Transverse colon (tissue), 4 donors: ENCODE measurements at regions not wholly inside any gene's neighbourhood (a gene's known extent, or its start where the extent isn't known, plus 50 kb on each side); places are given as distances from the start of the nearest gene placed in this dataset.
"Not testable (repeated sequence)": the region's sequence is repeated elsewhere in the genome, so short reads cannot be mapped to it uniquely, and the experiment has no call there.

Experiments
- DNase-seq: peaks from one replicate; pipeline ENCODE4 v3.0.0-alpha.2; 2019
- H3K27ac ChIP-seq, 4 donors: fragments of 200-600 bp; sonication (generic); 2 replicates each; pipeline ENCODE4 v1.5.1; 2016 to 2018; ENCODE audit warnings: inconsistent platforms in 4 of 4
- H3K27me3 ChIP-seq: fragments of 200-600 bp; sonication (generic); 2 replicates; pipeline ENCODE4 v1.5.1; 2017; ENCODE audit warnings: inconsistent platforms
- H3K36me3 ChIP-seq, 4 donors: fragments of 200-600 bp; sonication (generic); 2 replicates each; pipeline ENCODE4 v1.5.1; 2017 to 2019; ENCODE audit warnings: inconsistent platforms in 4 of 4
- H3K4me1 ChIP-seq, 4 donors: fragments of 200-600 bp; sonication (generic); 2 replicates each; pipeline ENCODE4 v1.5.1; 2017 to 2020; ENCODE audit warnings: inconsistent platforms in 4 of 4
- H3K4me3 ChIP-seq, 4 donors: fragments of 200-600 bp; sonication (generic); 1 replicate in 1 of 4; 2 replicates in 3 of 4; pipeline versions ENCODE4 v1.5.1 to v1.6.1; 2017 to 2019; ENCODE audit warnings: inconsistent platforms in 4 of 4
- H3K9me3 ChIP-seq, 2 donors: fragments of 200-600 bp; sonication (generic); 2 replicates each; pipeline ENCODE4 v1.5.1; 2017 to 2019; ENCODE audit warnings: inconsistent platforms in 2 of 2
- EP300 ChIP-seq: sonication (generic); formaldehyde crosslinking; IDR thresholded peaks from one replicate; pipeline ENCODE4 v1.6.1; 2017; ENCODE audit warnings: antibody characterized with exemption, low read depth
- POLR2A ChIP-seq: fragments of 450-650 bp; IDR thresholded peaks from one replicate; pipeline ENCODE4 v1.6.1; 2016; ENCODE audit warnings: antibody characterized with exemption, mild to moderate bottlenecking, moderate library complexity
- POLR2AphosphoS5 ChIP-seq, 3 donors: sonication (generic); formaldehyde crosslinking; IDR thresholded peaks; one replicate each; pipeline ENCODE4 v1.6.1; 2016; ENCODE audit warnings: antibody characterized with exemption in 3 of 3
- WGBS, 2 donors: methylation state at CpG; one replicate each; pipeline ENCODE4 v1.1.5; 2018; ENCODE audit warnings: low coverage in 1 of 2; 5-methylcytosine and 5-hydroxymethylcytosine counted together
- in situ Hi-C, 4 donors: fragments of 200-750 bp; cut with MboI; loops; one replicate each; pipeline versions ENCODE4 v1.15.0 to v1.15.1; 2017; ENCODE audit warnings: low sequenced_read_pairs in 3 of 4, low pct_ligation_motif_present in 1 of 4, low pct_unique_long_range_greater_than_20kb in 1 of 4
- intact Hi-C: fragments of 100-400 bp; cut with DNase I; formaldehyde crosslinking; loops from one replicate; pipeline ENCODE4 v1.15.1; 2023; ENCODE audit warnings: low total_unique reads
- TF ChIP-seq, protein P1 (sequence below), 5 experiments: fragments of 200-600 bp in 3 of 5; fragments of 450-650 bp in 2 of 5; sonication (generic) in 3 of 5; IDR thresholded peaks; 1 replicate in 2 of 5; 2 replicates in 3 of 5; pipeline ENCODE4 v1.5.1; 2016 to 2017; ENCODE audit warnings: antibody characterized with exemption in 5 of 5, inconsistent platforms in 3 of 5, mild to moderate bottlenecking in 2 of 5, moderate library complexity in 1 of 5

DNA sequence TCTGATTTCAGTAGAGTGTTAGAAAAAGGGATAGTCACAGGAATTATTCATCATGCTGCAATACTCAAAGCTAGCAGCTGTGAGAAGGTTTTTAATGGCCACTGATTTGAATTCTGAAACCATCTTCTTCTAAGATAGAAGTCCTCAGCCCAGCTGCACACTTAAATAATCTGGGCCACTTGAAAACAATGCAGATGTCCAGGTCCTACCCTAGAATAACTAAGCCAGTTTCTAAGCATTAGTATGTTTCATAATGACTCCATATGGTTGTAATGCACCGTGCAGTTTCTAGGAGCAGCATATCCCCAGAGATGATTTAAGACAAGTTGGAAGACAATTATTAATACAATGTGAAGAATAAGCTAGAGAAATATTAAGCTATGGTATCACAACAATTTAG is 159.9 kb upstream of the FBXL17 start:
- H3K4me3 ChIP-seq: no peak overlapping the region
- in situ Hi-C loops: no loop called here
- intact Hi-C loops: no loop called here
- WGBS, 2 donors: 56 to 71% methylated on average over 1 of the region's 1 CpG
- H3K27ac ChIP-seq: no peak overlapping the region
- no peaks in the 10 kb centered on the region for H3K27me3 ChIP-seq
- H3K9me3 ChIP-seq: no peaks in the 10 kb centered on the region
- H3K4me1 ChIP-seq: no peaks in the 10 kb centered on the region
- no peak for DNase-seq
- TF ChIP-seq, protein P1, sequence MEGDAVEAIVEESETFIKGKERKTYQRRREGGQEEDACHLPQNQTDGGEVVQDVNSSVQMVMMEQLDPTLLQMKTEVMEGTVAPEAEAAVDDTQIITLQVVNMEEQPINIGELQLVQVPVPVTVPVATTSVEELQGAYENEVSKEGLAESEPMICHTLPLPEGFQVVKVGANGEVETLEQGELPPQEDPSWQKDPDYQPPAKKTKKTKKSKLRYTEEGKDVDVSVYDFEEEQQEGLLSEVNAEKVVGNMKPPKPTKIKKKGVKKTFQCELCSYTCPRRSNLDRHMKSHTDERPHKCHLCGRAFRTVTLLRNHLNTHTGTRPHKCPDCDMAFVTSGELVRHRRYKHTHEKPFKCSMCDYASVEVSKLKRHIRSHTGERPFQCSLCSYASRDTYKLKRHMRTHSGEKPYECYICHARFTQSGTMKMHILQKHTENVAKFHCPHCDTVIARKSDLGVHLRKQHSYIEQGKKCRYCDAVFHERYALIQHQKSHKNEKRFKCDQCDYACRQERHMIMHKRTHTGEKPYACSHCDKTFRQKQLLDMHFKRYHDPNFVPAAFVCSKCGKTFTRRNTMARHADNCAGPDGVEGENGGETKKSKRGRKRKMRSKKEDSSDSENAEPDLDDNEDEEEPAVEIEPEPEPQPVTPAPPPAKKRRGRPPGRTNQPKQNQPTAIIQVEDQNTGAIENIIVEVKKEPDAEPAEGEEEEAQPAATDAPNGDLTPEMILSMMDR (IDR thresholded peaks at IDR 0.05): no peak
- TF ChIP-seq POLR2A: no peak
- no peak for TF ChIP-seq EP300
- no peak for TF ChIP-seq POLR2AphosphoS5 (IDR thresholded peaks at IDR 0.05)
- H3K36me3 ChIP-seq: no peaks in the 10 kb centered on the region

DNA sequence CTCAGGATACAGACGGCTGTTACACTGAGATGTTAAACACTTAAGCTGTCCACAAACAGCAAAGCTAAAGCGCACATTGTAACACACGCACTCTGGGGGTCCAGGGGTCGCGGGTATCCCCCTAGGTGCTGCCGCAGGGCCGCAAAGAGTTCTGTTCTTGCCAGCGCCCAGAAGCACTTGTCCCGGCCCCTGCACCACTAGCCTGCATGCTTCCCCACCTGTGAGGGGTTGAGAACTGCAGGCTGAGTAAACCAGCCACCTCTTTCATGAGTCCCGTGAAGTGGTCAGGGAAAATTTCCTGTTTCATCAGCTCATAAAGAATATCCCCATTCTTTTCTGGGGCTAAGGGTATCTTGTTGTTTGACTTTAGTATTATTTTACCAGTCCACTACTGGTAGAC is 154.4 kb upstream of the FBXL17 start:
- Histone ChIP-seq H3K4me1 (no peaks in the 10 kb centered on the region), H3K9me3 (no peaks in the 10 kb centered on the region), H3K4me3 (no peak overlapping the region), H3K36me3 (no peaks in the 10 kb centered on the region), H3K27me3 (no peaks in the 10 kb centered on the region), H3K27ac (no peak overlapping the region)
- DNase-seq: no peak
- in situ Hi-C loops (no loop called here), intact Hi-C loops (no loop called here)
- TF ChIP-seq EP300 (no peak), POLR2A (no peak), POLR2AphosphoS5 (IDR thresholded peaks at IDR 0.05) (no peak)
- TF ChIP-seq, protein P1 (IDR thresholded peaks at IDR 0.05): no peak
- 87 to 95% methylated on average over 3 to 10 of the region's 10 CpGs for WGBS, 2 donors

DNA sequence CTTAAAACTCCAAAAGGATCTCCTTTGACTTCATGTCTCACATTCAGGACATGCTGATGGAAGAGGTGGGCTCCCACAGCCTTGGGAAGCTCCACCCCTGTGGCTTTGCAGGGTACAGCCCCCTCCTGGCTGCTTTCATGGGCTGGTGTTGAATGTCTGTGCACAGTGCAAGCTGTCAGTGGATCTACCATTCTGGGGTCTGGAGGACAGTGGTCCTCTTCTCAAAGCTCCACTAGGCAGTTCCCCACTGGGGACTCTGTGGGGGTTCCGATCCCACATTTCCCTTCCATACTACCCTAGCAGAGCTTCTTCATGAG is 150.2 kb upstream of the FBXL17 start:
- H3K9me3 ChIP-seq, H3K36me3 ChIP-seq, H3K27me3 ChIP-seq, H3K4me3 ChIP-seq, H3K4me1 ChIP-seq, DNase-seq, H3K27ac ChIP-seq, intact Hi-C loops, in situ Hi-C loops: not testable (repeated sequence)
- WGBS, 2 donors: 92 to 100% methylated on average over 1 of the region's 1 CpG

DNA sequence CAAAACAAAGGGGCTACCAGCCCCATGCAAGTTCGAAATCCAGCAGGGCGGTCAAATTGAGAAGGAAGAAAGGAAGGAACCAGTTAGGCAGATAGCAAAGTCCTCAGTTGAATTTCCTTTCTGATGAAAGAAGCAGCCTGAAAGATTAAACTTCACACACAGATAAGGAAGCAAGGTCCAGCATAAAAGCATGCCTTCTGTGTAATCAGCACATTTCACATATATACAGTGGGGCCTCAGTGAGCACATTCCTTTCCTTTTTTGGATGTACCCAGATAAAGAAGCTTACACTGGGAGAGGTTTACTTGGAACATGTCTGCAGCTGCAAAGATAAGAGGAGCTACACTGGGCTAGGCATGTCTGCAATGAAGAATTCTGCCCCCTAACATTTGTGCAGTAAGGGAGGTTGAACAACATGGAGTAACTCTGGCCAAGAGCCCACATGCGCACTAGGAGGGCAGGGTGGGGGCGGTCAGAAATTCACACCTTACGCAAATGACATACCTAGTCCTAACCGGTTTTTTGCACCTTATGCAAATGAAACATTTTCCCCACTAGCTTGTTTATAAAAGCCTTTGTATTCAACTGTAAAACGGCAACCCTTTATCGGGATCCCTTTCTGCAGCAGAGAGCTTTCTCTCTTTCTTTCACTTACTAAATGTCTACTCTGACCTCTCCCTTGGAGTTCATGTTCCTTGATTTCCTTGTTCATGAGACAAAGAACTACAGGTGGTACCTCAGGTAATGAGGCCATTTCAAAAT is 149.7 kb upstream of the FBXL17 start:
- intact Hi-C loops: no loop called here
- no peaks in the 10 kb centered on the region for H3K4me1 ChIP-seq
- H3K27ac ChIP-seq: no peak overlapping the region
- H3K27me3 ChIP-seq: no peaks in the 10 kb centered on the region
- TF ChIP-seq, protein P1 (IDR thresholded peaks at IDR 0.05): no peak
- TF ChIP-seq POLR2A (no peak), EP300 (no peak), POLR2AphosphoS5 (IDR thresholded peaks at IDR 0.05) (no peak)
- H3K4me3 ChIP-seq: no peak overlapping the region
- no peaks in the 10 kb centered on the region for H3K36me3 ChIP-seq
- in situ Hi-C loops: no loop called here
- DNase-seq: no peak
- H3K9me3 ChIP-seq: no peaks in the 10 kb centered on the region
- 69 to 97% methylated on average over 7 to 8 of the region's 8 CpGs for WGBS, 2 donors

DNA sequence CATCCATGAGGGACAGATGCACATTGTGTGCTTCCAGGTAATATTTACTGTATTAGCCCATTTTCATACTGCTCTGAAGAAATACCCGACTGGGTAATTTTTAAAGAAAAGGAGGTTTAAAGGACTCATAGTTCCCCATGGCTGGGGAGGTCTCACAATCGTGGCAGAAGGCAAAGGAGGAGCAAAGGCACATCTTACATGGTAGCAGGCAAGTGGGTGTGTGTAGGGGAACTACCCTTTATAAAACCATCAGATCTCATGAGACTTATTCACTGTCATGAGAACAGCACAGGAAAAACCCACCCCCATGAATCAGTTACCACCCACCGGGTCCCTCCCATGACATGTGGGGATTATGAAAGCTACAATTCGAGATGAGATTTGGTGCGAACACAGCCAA is 148.8 kb upstream of the FBXL17 start:
- no peak overlapping the region for H3K27ac ChIP-seq
- TF ChIP-seq EP300: no peak

More for the DNA sequence above, 148.8 kb upstream of the FBXL17 start:
- no peak for DNase-seq
- H3K9me3 ChIP-seq: no peaks in the 10 kb centered on the region
- no peaks in the 10 kb centered on the region for H3K4me1 ChIP-seq
- no peaks in the 10 kb centered on the region for H3K36me3 ChIP-seq
- in situ Hi-C loops (no loop called here), intact Hi-C loops (no loop called here)
- H3K27me3 ChIP-seq: no peaks in the 10 kb centered on the region
- H3K4me3 ChIP-seq: no peak overlapping the region
- whole genome bisulfite sequencing, 2 donors: 87 to 88% methylated on average over 4 to 5 of the region's 5 CpGs
